HEK293 (cell line): ENCODE measurements at regions not wholly inside any gene's neighbourhood (a gene's known extent, or its start where the extent isn't known, plus 50 kb on each side); places are given as distances from the start of the nearest gene placed in this dataset.

ENCODE experiments used
- CTCF ChIA-PET: fragments of 350-600 bp; formaldehyde crosslinking; extraction: SDS; loops from one replicate; lab custom pipeline; 2021; ENCODE audit warnings: antibody characterized with exemption; lab: Yijun Ruan, JAX
- POLR2A ChIA-PET: fragments of 300-600 bp; formaldehyde crosslinking; extraction: SDS; loops from one replicate; lab custom pipeline; 2020; ENCODE audit warnings: antibody characterized with exemption, inconsistent platforms; lab: Yijun Ruan, JAX
- H3K27ac ChIP-seq: fragments of 200-500 bp; sonication (Bioruptor generic); 2 replicates; pipeline ENCODE4 v1.5.1; 2014; ENCODE audit warnings: low read depth, low read length, control low read depth, inconsistent platforms; ENCODE audit errors: extremely low read depth
- H3K36me3 ChIP-seq, 2 experiments: fragments of 200-500 bp in 1 of 2; sonication (Bioruptor generic) in 1 of 2; 1 replicate in 1 of 2; 2 replicates in 1 of 2; pipeline ENCODE4 v1.5.1; 2014 to 2017; ENCODE audit warnings: inconsistent platforms in 2 of 2, low read length in 2 of 2; ENCODE audit not compliant: control insufficient read depth in 2 of 2, insufficient read depth in 1 of 2
- H3K4me1 ChIP-seq: fragments of 200-500 bp; sonication (Bioruptor generic); 2 replicates; pipeline ENCODE4 v1.5.1; 2014; ENCODE audit warnings: mild to moderate bottlenecking, low read length, inconsistent platforms; ENCODE audit not compliant: control insufficient read depth, insufficient read depth
- H3K4me3 ChIP-seq: 2 replicates; pipeline ENCODE4 v1.5.1; 2011; ENCODE audit warnings: low read depth, mild to moderate bottlenecking, control low read depth, low read length, moderate library complexity
- H3K9me3 ChIP-seq: fragments of 200-500 bp; sonication (Bioruptor generic); 2 replicates; pipeline ENCODE4 v1.5.1; 2014; ENCODE audit warnings: low read depth, low read length, inconsistent platforms; ENCODE audit not compliant: control insufficient read depth, insufficient read depth
- MYNN ChIP-seq: fragments of 450-650 bp; formaldehyde crosslinking; IDR thresholded peaks from 2 replicates; pipeline ENCODE4 v1.5.1; 2016; ENCODE audit warnings: missing biosample characterization, missing genetic modification characterization, borderline replicate concordance
- OVOL3 ChIP-seq: fragments of 450-650 bp; formaldehyde crosslinking; IDR thresholded peaks from 2 replicates; pipeline ENCODE4 v1.5.1; 2016; ENCODE audit warnings: missing biosample characterization, missing genetic modification characterization
- PATZ1 ChIP-seq: fragments of 450-650 bp; formaldehyde crosslinking; IDR thresholded peaks from 2 replicates; pipeline ENCODE4 v1.5.1; 2016; ENCODE audit warnings: missing biosample characterization, missing genetic modification characterization
- PBX3 ChIP-seq: sonication (generic); formaldehyde crosslinking; IDR thresholded peaks from 2 replicates; pipeline ENCODE4 v1.8.1; 2022; ENCODE audit warnings: mild to moderate bottlenecking, moderate library complexity, missing genetic modification reagents
- REST ChIP-seq: fragments of 450-650 bp; formaldehyde crosslinking; IDR thresholded peaks from 2 replicates; pipeline ENCODE4 v1.5.1; 2016; ENCODE audit warnings: missing biosample characterization, missing genetic modification characterization
- SETDB1 ChIP-seq: IDR thresholded peaks from one replicate; pipeline ENCODE4 v1.6.1; 2017; ENCODE audit warnings: mild to moderate bottlenecking, low read length, moderate library complexity, mixed read lengths; ENCODE audit not compliant: insufficient read length
- SP2 ChIP-seq: fragments of 450-650 bp; formaldehyde crosslinking; IDR thresholded peaks from 2 replicates; pipeline ENCODE4 v1.5.1; 2016; ENCODE audit warnings: missing biosample characterization, missing genetic modification characterization
- YY2 ChIP-seq: fragments of 450-650 bp; formaldehyde crosslinking; IDR thresholded peaks from 2 replicates; pipeline ENCODE4 v1.5.1; 2016; ENCODE audit warnings: missing biosample characterization, missing genetic modification characterization
- ZIC2 ChIP-seq: fragments of 450-650 bp; formaldehyde crosslinking; IDR thresholded peaks from 2 replicates; pipeline ENCODE4 v1.5.1; 2016; ENCODE audit warnings: missing biosample characterization, missing genetic modification characterization
- ZNF138 ChIP-seq: fragments of 450-650 bp; formaldehyde crosslinking; IDR thresholded peaks from 2 replicates; pipeline ENCODE4 v1.5.1; 2016; ENCODE audit warnings: missing biosample characterization, missing genetic modification characterization, borderline replicate concordance
- ZNF211 ChIP-seq: fragments of 450-650 bp; formaldehyde crosslinking; IDR thresholded peaks from 2 replicates; pipeline ENCODE4 v1.5.1; 2016; ENCODE audit warnings: low read depth, missing biosample characterization, missing genetic modification characterization
- ZNF324 ChIP-seq: fragments of 450-650 bp; formaldehyde crosslinking; IDR thresholded peaks from 2 replicates; pipeline ENCODE4 v1.5.1; 2016; ENCODE audit warnings: missing biosample characterization, missing genetic modification characterization
- ZNF354C ChIP-seq: fragments of 450-650 bp; formaldehyde crosslinking; IDR thresholded peaks from 2 replicates; pipeline ENCODE4 v1.5.1; 2016; ENCODE audit warnings: missing biosample characterization, missing genetic modification characterization, low read depth, borderline replicate concordance
- ZNF529 ChIP-seq: fragments of 450-650 bp; formaldehyde crosslinking; IDR thresholded peaks from 2 replicates; pipeline ENCODE4 v1.5.1; 2017; ENCODE audit warnings: missing genetic modification characterization, missing biosample characterization; ENCODE audit not compliant: insufficient replicate concordance
- ZNF776 ChIP-seq: fragments of 450-650 bp; formaldehyde crosslinking; IDR thresholded peaks from 2 replicates; pipeline ENCODE4 v1.5.0; 2017; ENCODE audit warnings: missing biosample characterization, missing genetic modification characterization, borderline replicate concordance
- ZNF791 ChIP-seq: fragments of 450-650 bp; formaldehyde crosslinking; IDR thresholded peaks from 2 replicates; pipeline ENCODE4 v1.5.1; 2016; ENCODE audit warnings: missing biosample characterization, missing genetic modification characterization
- TF ChIP-seq, protein P1 (sequence below): fragments of 450-650 bp; formaldehyde crosslinking; IDR thresholded peaks from 2 replicates; pipeline ENCODE4 v1.5.1; 2016; ENCODE audit warnings: missing biosample characterization, missing genetic modification characterization
- TF ChIP-seq, protein P2 (sequence below): fragments of 450-650 bp; formaldehyde crosslinking; IDR thresholded peaks from 2 replicates; pipeline ENCODE4 v1.5.1; 2016; ENCODE audit warnings: missing biosample characterization, missing genetic modification characterization

DNA sequence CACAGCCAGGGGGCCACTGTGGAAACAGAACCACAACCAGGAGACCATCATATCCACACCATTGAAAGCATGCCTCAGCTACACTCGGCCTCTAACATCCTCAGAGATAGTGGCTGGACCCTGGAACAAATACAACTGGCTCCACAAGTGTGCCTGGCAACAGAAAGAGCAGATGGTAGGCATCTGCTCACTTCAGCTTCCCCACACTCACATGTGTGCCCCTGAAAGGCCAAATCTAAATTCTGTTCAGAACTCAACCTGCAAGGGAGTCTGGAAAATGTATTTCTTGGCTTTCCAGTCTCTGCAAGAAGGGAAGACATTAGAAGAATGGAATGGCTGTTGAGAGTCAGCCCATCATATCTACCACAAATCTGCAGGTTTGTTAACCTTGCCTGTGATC lies 54.7 kb upstream of the CTNNB1 start:
- H3K4me1 ChIP-seq = peaks cover 2% of the 10 kb centered on the region
- H3K9me3 ChIP-seq = no peaks in the 10 kb centered on the region
- H3K4me3 ChIP-seq = no peak overlapping the region
- ChIA-PET CTCF (no interaction called here), POLR2A (no interaction called here)
- TF ChIP-seq PBX3 (no peak), ZNF529 (tag by site-specific recombination) (no peak), MYNN (tag by site-specific recombination) (no peak), ZNF776 (tag by site-specific recombination) (no peak), ZNF138 (no peak), ZNF324 (no peak), ZNF791 (tag by site-specific recombination) (no peak), REST (no peak), ZIC2 (tag by site-specific recombination) (no peak), OVOL3 (no peak), PATZ1 (tag by site-specific recombination) (no peak), YY2 (tag by site-specific recombination) (no peak), ZNF354C (tag by site-specific recombination) (no peak), SP2 (no peak), SETDB1 (no peak), ZNF211 (tag by site-specific recombination) (no peak)
- TF ChIP-seq, protein P1, sequence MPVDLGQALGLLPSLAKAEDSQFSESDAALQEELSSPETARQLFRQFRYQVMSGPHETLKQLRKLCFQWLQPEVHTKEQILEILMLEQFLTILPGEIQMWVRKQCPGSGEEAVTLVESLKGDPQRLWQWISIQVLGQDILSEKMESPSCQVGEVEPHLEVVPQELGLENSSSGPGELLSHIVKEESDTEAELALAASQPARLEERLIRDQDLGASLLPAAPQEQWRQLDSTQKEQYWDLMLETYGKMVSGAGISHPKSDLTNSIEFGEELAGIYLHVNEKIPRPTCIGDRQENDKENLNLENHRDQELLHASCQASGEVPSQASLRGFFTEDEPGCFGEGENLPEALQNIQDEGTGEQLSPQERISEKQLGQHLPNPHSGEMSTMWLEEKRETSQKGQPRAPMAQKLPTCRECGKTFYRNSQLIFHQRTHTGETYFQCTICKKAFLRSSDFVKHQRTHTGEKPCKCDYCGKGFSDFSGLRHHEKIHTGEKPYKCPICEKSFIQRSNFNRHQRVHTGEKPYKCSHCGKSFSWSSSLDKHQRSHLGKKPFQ (tag by site-specific recombination) = no peak
- TF ChIP-seq, protein P2, sequence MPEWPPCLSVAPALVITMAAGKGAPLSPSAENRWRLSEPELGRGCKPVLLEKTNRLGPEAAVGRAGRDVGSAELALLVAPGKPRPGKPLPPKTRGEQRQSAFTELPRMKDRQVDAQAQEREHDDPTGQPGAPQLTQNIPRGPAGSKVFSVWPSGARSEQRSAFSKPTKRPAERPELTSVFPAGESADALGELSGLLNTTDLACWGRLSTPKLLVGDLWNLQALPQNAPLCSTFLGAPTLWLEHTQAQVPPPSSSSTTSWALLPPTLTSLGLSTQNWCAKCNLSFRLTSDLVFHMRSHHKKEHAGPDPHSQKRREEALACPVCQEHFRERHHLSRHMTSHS (tag by site-specific recombination) = no peak
- H3K36me3 ChIP-seq = no peaks in the 10 kb centered on the region
- no peak overlapping the region for H3K27ac ChIP-seq
